Ascending aorta (tissue), 2 donors: ENCODE measurements at regions not wholly inside any gene's neighbourhood (a gene's known extent, or its start where the extent isn't known, plus 50 kb on each side); places are given as distances from the start of the nearest gene placed in this dataset.

Experiments
- DNase-seq, 2 donors: peaks; one replicate each; pipeline ENCODE4 v3.0.0-alpha.2; 2019; ENCODE audit warnings: low spot score in 2 of 2
- H3K27ac ChIP-seq, 2 donors: fragments of 200-600 bp; sonication (generic); one replicate each; pipeline ENCODE4 v1.5.1; 2016 to 2017; ENCODE audit warnings: mild to moderate bottlenecking in 1 of 2
- H3K27me3 ChIP-seq: fragments of 200-600 bp; sonication (generic); one replicate; pipeline ENCODE4 v1.5.1; 2017
- H3K36me3 ChIP-seq, 2 donors: fragments of 200-600 bp; sonication (generic); one replicate each; pipeline ENCODE4 v1.5.1; 2016
- H3K4me1 ChIP-seq, 2 donors: fragments of 200-600 bp; sonication (generic); one replicate each; pipeline ENCODE4 v1.5.1; 2016 to 2017; ENCODE audit warnings: mild to moderate bottlenecking in 1 of 2
- H3K4me3 ChIP-seq, 2 donors: fragments of 200-600 bp; sonication (generic); one replicate each; pipeline ENCODE4 v1.5.1; 2016 to 2017; ENCODE audit warnings: mild to moderate bottlenecking in 1 of 2
- H3K9me3 ChIP-seq, 2 donors: fragments of 200-600 bp; sonication (generic); one replicate each; pipeline ENCODE4 v1.5.1; 2016
- intact Hi-C: fragments of 100-400 bp; cut with DNase I; formaldehyde crosslinking; loops from one replicate; pipeline ENCODE4 v1.15.1; 2023
- TF ChIP-seq, protein P1 (sequence below), 3 experiments: fragments of 200-600 bp in 2 of 3; fragments of 450-650 bp in 1 of 3; sonication (generic) in 2 of 3; IDR thresholded peaks; one replicate each; pipeline ENCODE4 v1.5.1; 2016 to 2019; ENCODE audit warnings: antibody characterized with exemption in 3 of 3, mild to moderate bottlenecking in 1 of 3, moderate library complexity in 1 of 3

- no peaks in the 10 kb centered on the region for H3K27me3 ChIP-seq
- H3K4me3 ChIP-seq = no peak overlapping the region
- no peak overlapping the region for H3K27ac ChIP-seq
- intact Hi-C loops = no loop called here
- no peaks in the 10 kb centered on the region for H3K36me3 ChIP-seq
- H3K4me1 ChIP-seq = no peaks in the 10 kb centered on the region
- no peak for DNase-seq
- TF ChIP-seq, protein P1, sequence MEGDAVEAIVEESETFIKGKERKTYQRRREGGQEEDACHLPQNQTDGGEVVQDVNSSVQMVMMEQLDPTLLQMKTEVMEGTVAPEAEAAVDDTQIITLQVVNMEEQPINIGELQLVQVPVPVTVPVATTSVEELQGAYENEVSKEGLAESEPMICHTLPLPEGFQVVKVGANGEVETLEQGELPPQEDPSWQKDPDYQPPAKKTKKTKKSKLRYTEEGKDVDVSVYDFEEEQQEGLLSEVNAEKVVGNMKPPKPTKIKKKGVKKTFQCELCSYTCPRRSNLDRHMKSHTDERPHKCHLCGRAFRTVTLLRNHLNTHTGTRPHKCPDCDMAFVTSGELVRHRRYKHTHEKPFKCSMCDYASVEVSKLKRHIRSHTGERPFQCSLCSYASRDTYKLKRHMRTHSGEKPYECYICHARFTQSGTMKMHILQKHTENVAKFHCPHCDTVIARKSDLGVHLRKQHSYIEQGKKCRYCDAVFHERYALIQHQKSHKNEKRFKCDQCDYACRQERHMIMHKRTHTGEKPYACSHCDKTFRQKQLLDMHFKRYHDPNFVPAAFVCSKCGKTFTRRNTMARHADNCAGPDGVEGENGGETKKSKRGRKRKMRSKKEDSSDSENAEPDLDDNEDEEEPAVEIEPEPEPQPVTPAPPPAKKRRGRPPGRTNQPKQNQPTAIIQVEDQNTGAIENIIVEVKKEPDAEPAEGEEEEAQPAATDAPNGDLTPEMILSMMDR (IDR thresholded peaks at IDR 0.05) = no peak
- no peaks in the 10 kb centered on the region for H3K9me3 ChIP-seq
Measured at GRCh38 chr2:497770-498492, 179.3 kb downstream of the TMEM18 start.

- no peak for DNase-seq
- intact Hi-C loops = no loop called here
- H3K27ac ChIP-seq = no peak overlapping the region
- H3K4me1 ChIP-seq = no peaks in the 10 kb centered on the region
- H3K4me3 ChIP-seq = no peak overlapping the region
- H3K9me3 ChIP-seq = no peaks in the 10 kb centered on the region
- TF ChIP-seq, protein P1 (IDR thresholded peaks at IDR 0.05) = no peak
- no peaks in the 10 kb centered on the region for H3K36me3 ChIP-seq
- H3K27me3 ChIP-seq = no peaks in the 10 kb centered on the region
Measured at GRCh38 chr2:496729-497128, 180.5 kb downstream of the TMEM18 start.

- TF ChIP-seq, protein P1 (IDR thresholded peaks at IDR 0.05) = no peak
- intact Hi-C loops = no loop called here
- DNase-seq = no peak
- H3K27ac ChIP-seq = no peak overlapping the region
- H3K4me3 ChIP-seq = no peak overlapping the region
- no peaks in the 10 kb centered on the region for H3K9me3 ChIP-seq
- H3K27me3 ChIP-seq = no peaks in the 10 kb centered on the region
- H3K4me1 ChIP-seq = no peaks in the 10 kb centered on the region
- H3K36me3 ChIP-seq = no peaks in the 10 kb centered on the region
Measured at GRCh38 chr2:495745-496275, 181.4 kb downstream of the TMEM18 start.

DNA sequence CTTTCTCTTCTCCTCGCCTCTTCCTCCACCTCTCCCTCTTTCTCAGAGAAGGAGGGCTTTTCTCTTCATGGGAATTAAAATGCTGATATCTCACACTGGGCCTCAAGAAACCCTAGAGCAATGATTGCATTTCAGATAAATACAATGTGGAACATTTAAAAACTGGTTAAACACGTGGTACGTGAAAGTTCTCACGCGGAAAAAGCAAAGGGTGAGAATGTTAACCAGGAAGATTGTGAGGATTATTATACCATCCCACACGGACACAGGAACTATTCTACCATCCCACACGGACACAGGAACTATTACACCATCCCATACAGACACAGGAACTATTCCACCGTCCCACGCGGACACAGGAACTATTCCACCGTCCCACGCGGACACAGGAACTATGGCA, 182.4 kb downstream of the TMEM18 start:
- Histone ChIP-seq H3K9me3 (no peaks in the 10 kb centered on the region), H3K36me3 (no peaks in the 10 kb centered on the region), H3K27ac (no peak overlapping the region), H3K4me1 (no peaks in the 10 kb centered on the region), H3K27me3 (no peaks in the 10 kb centered on the region), H3K4me3 (no peak overlapping the region)
- intact Hi-C loops = no loop called here
- TF ChIP-seq, protein P1 (IDR thresholded peaks at IDR 0.05) = no peak
- DNase-seq = no peak

- H3K36me3 ChIP-seq = no peaks in the 10 kb centered on the region
- intact Hi-C loops = no loop called here
- no peaks in the 10 kb centered on the region for H3K9me3 ChIP-seq
- no peaks in the 10 kb centered on the region for H3K27me3 ChIP-seq
- no peak for DNase-seq
- TF ChIP-seq, protein P1 (IDR thresholded peaks at IDR 0.05) = no peak
- no peak overlapping the region for H3K4me3 ChIP-seq
- H3K4me1 ChIP-seq = no peaks in the 10 kb centered on the region
- H3K27ac ChIP-seq = no peak overlapping the region
Measured at GRCh38 chr2:493228-493627, 184.0 kb downstream of the TMEM18 start.
